Hepatocyte (in vitro differentiated cells): ENCODE measurements at regions not wholly inside any gene's neighbourhood (a gene's known extent, or its start where the extent isn't known, plus 50 kb on each side); places are given as distances from the start of the nearest gene placed in this dataset.

Experiments used
- DNase-seq: peaks from one replicate; pipeline ENCODE4 v3.0.0-alpha.2; 2016; ENCODE audit warnings: low spot score
- H2AFZ ChIP-seq: fragments of 200-600 bp; sonication (generic); 2 replicates; pipeline ENCODE4 v1.6.0; 2016; ENCODE audit warnings: antibody characterized with exemption, mild to moderate bottlenecking
- H3K27ac ChIP-seq: fragments of 200-600 bp; sonication (generic); 2 replicates; pipeline ENCODE4 v1.5.1; 2016; ENCODE audit warnings: mild to moderate bottlenecking
- H3K27me3 ChIP-seq: fragments of 200-600 bp; sonication (generic); 2 replicates; pipeline ENCODE4 v1.6.1; 2016
- H3K36me3 ChIP-seq: fragments of 200-600 bp; sonication (generic); replicated peaks from 2 replicates; pipeline ENCODE4 v1.5.1; 2016; ENCODE audit warnings: low read depth; ENCODE audit not compliant: insufficient read depth
- H3K4me1 ChIP-seq: fragments of 200-600 bp; sonication (generic); 2 replicates; pipeline ENCODE4 v1.5.1; 2016; ENCODE audit warnings: mild to moderate bottlenecking, moderate library complexity; ENCODE audit not compliant: insufficient read depth
- H3K4me2 ChIP-seq: fragments of 200-600 bp; sonication (generic); 2 replicates; pipeline ENCODE4 v1.6.0; 2016
- H3K4me3 ChIP-seq: fragments of 200-600 bp; sonication (generic); 2 replicates; pipeline ENCODE4 v1.5.1; 2016; ENCODE audit warnings: mild to moderate bottlenecking
- H3K79me2 ChIP-seq: fragments of 200-600 bp; sonication (generic); 2 replicates; pipeline ENCODE4 v1.6.0; 2017; ENCODE audit warnings: mild to moderate bottlenecking
- H3K9me2 ChIP-seq: fragments of 200-600 bp; sonication (generic); replicated peaks from 2 replicates; pipeline ENCODE4 v1.6.0; 2017; ENCODE audit warnings: mild to moderate bottlenecking; ENCODE audit not compliant: insufficient read depth
- H3K9me3 ChIP-seq: fragments of 200-600 bp; sonication (generic); 2 replicates; pipeline ENCODE4 v1.5.1; 2016; ENCODE audit warnings: low read depth, mild to moderate bottlenecking
- H4K20me1 ChIP-seq: fragments of 200-600 bp; sonication (generic); 2 replicates; pipeline ENCODE4 v1.6.0; 2016; ENCODE audit warnings: mild to moderate bottlenecking; ENCODE audit not compliant: insufficient read depth, poor library complexity, severe bottlenecking
- EZH2 ChIP-seq: fragments of 200-600 bp; sonication (generic); IDR thresholded peaks from 2 replicates; pipeline ENCODE4 v1.6.1; 2016; ENCODE audit warnings: antibody characterized with exemption, mild to moderate bottlenecking, borderline replicate concordance
- EZH2phosphoT487 ChIP-seq: fragments of 200-600 bp; sonication (generic); IDR thresholded peaks from one replicate; pipeline ENCODE4 v1.6.1; 2018; ENCODE audit warnings: antibody characterized with exemption, mild to moderate bottlenecking, low read depth, moderate library complexity; ENCODE audit not compliant: unreplicated experiment, severe bottlenecking
- WGBS: methylation state at CpG from one replicate; pipeline ENCODE4 v1.1.6; 2016; ENCODE audit warnings: low lambda C conversion rate; ENCODE audit errors: missing lambda C conversion rate; 5-methylcytosine and 5-hydroxymethylcytosine counted together
- TF ChIP-seq, protein P1 (sequence below): fragments of 200-600 bp; sonication (generic); IDR thresholded peaks from 2 replicates; pipeline ENCODE4 v1.5.1; 2016; ENCODE audit warnings: antibody characterized with exemption, mild to moderate bottlenecking; ENCODE audit not compliant: poor library complexity

- no peaks in the 10 kb centered on the region for H4K20me1 ChIP-seq
- DNase-seq: peak; percentile 48
- TF ChIP-seq, protein P1, sequence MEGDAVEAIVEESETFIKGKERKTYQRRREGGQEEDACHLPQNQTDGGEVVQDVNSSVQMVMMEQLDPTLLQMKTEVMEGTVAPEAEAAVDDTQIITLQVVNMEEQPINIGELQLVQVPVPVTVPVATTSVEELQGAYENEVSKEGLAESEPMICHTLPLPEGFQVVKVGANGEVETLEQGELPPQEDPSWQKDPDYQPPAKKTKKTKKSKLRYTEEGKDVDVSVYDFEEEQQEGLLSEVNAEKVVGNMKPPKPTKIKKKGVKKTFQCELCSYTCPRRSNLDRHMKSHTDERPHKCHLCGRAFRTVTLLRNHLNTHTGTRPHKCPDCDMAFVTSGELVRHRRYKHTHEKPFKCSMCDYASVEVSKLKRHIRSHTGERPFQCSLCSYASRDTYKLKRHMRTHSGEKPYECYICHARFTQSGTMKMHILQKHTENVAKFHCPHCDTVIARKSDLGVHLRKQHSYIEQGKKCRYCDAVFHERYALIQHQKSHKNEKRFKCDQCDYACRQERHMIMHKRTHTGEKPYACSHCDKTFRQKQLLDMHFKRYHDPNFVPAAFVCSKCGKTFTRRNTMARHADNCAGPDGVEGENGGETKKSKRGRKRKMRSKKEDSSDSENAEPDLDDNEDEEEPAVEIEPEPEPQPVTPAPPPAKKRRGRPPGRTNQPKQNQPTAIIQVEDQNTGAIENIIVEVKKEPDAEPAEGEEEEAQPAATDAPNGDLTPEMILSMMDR: peak; percentile 41
- no peak for TF ChIP-seq EZH2phosphoT487
- TF ChIP-seq EZH2: no peak
- no peaks in the 10 kb centered on the region for H3K9me2 ChIP-seq
- no peak overlapping the region for H2AFZ ChIP-seq
- no peaks in the 10 kb centered on the region for H3K79me2 ChIP-seq
- peaks cover 12% of the 10 kb centered on the region for H3K4me1 ChIP-seq
- no peak overlapping the region for H3K27ac ChIP-seq
- no peak overlapping the region for H3K4me2 ChIP-seq
- no peaks in the 10 kb centered on the region for H3K9me3 ChIP-seq
- no peak overlapping the region for H3K4me3 ChIP-seq
- H3K36me3 ChIP-seq: no peaks in the 10 kb centered on the region
- peaks cover 4% of the 10 kb centered on the region for H3K27me3 ChIP-seq
- WGBS: 67% methylated on average over 21 of the region's 21 CpGs
Measured at GRCh38 chr11:134725716-134726639, 313.9 kb upstream of the B3GAT1 start.

- H3K9me2 ChIP-seq: no peaks in the 10 kb centered on the region
- no peaks in the 10 kb centered on the region for H3K79me2 ChIP-seq
- H3K4me1 ChIP-seq: peaks cover 4% of the 10 kb centered on the region
- H3K27ac ChIP-seq: no peak overlapping the region
- H4K20me1 ChIP-seq: no peaks in the 10 kb centered on the region
- no peak overlapping the region for H2AFZ ChIP-seq
- H3K27me3 ChIP-seq: peaks cover 4% of the 10 kb centered on the region
- no peaks in the 10 kb centered on the region for H3K9me3 ChIP-seq
- H3K4me3 ChIP-seq: no peak overlapping the region
- no peak for DNase-seq
- TF ChIP-seq EZH2phosphoT487: no peak
- TF ChIP-seq EZH2: no peak
- TF ChIP-seq, protein P1: no peak
- H3K4me2 ChIP-seq: no peak overlapping the region
- no peaks in the 10 kb centered on the region for H3K36me3 ChIP-seq
- 85% methylated on average over 12 of the region's 12 CpGs for WGBS
Measured at GRCh38 chr11:134725211-134725610, 313.2 kb upstream of the B3GAT1 start.

DNA sequence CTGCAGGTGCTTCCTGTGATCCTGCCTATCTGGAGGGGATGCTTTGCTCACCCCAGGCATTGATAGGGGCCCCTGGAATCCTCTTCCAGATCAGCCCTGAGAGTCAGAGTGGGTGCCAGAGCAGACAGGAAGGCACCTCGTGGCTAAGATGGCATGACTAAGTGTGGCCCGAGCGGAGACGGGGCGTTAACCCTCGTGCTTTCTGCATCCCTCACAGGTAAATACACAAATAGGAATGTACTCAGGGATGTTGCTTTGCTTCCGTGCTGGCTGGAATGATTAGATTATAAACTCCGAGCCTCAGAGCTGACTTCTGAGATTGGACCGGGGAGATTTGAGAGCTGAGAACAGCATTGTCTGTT, 312.7 kb upstream of the B3GAT1 start:
- no peak for DNase-seq

More for the DNA sequence above, 312.7 kb upstream of the B3GAT1 start:
- H3K27ac ChIP-seq: no peak overlapping the region
- no peaks in the 10 kb centered on the region for H3K9me3 ChIP-seq
- H4K20me1 ChIP-seq: no peaks in the 10 kb centered on the region
- 73% methylated on average over 9 of the region's 9 CpGs for WGBS
- peaks cover 1% of the 10 kb centered on the region for H3K4me1 ChIP-seq
- peaks cover 4% of the 10 kb centered on the region for H3K27me3 ChIP-seq
- no peak overlapping the region for H3K4me3 ChIP-seq
- no peak overlapping the region for H2AFZ ChIP-seq
- no peaks in the 10 kb centered on the region for H3K36me3 ChIP-seq
- no peaks in the 10 kb centered on the region for H3K79me2 ChIP-seq
- H3K4me2 ChIP-seq: no peak overlapping the region
- H3K9me2 ChIP-seq: no peaks in the 10 kb centered on the region
- TF ChIP-seq EZH2 (no peak), EZH2phosphoT487 (no peak)
- TF ChIP-seq, protein P1: no peak
